Ammon's horn (tissue), 1 donor: ENCODE measurements at regions not wholly inside any gene's neighbourhood (a gene's known extent, or its start where the extent isn't known, plus 50 kb on each side); places are given as distances from the start of the nearest gene placed in this dataset.

ENCODE experiments used
- DNase-seq: peaks from one replicate; pipeline ENCODE4 v3.0.0-alpha.2; 2016; ENCODE audit warnings: low spot score

- DNase-seq = no peak
Observed at GRCh38 chr15:98387866-98388265, 260.5 kb upstream of the IGF1R start.

GRCh38 chr15:98390946-98391530, 257.3 kb upstream of the IGF1R start:
- DNase-seq = no peak

GRCh38 chr15:98391568-98391967, 256.8 kb upstream of the IGF1R start:
- DNase-seq = no peak

GRCh38 chr15:98393471-98393870, 254.9 kb upstream of the IGF1R start:
- DNase-seq = no peak

GRCh38 chr15:98394546-98394945, 253.8 kb upstream of the IGF1R start:
- no peak for DNase-seq

- DNase-seq = no peak
Observed at GRCh38 chr15:98395974-98396610, 252.2 kb upstream of the IGF1R start.

- no peak for DNase-seq
Observed at GRCh38 chr15:98397419-98397818, 250.9 kb upstream of the IGF1R start.

- DNase-seq = no peak
Observed at GRCh38 chr15:98398056-98398455, 250.3 kb upstream of the IGF1R start.

- DNase-seq = no peak
Observed at GRCh38 chr15:98398886-98399285, 249.5 kb upstream of the IGF1R start.

- DNase-seq = no peak
Observed at GRCh38 chr15:98400120-98400519, 248.2 kb upstream of the IGF1R start.

- no peak for DNase-seq
Observed at GRCh38 chr15:98401029-98401428, 247.3 kb upstream of the IGF1R start.

GRCh38 chr15:98402486-98402885, 245.9 kb upstream of the IGF1R start:
- DNase-seq = no peak

GRCh38 chr15:98403169-98403568, 245.2 kb upstream of the IGF1R start:
- DNase-seq = no peak

- no peak for DNase-seq
Observed at GRCh38 chr15:98403569-98403968, 244.8 kb upstream of the IGF1R start.

- no peak for DNase-seq
Observed at GRCh38 chr15:98405013-98405412, 243.3 kb upstream of the IGF1R start.

- DNase-seq = no peak
Observed at GRCh38 chr15:98408231-98408630, 240.1 kb upstream of the IGF1R start.

- no peak for DNase-seq
Observed at GRCh38 chr15:98410328-98410727, 238.0 kb upstream of the IGF1R start.

- no peak for DNase-seq
Observed at GRCh38 chr15:98412852-98413251, 235.5 kb upstream of the IGF1R start.

- no peak for DNase-seq
Observed at GRCh38 chr15:98413933-98414546, 234.3 kb upstream of the IGF1R start.

GRCh38 chr15:98416222-98416855, 232.0 kb upstream of the IGF1R start:
- peak; percentile 14 for DNase-seq

- DNase-seq = no peak
Observed at GRCh38 chr15:98417346-98417745, 231.0 kb upstream of the IGF1R start.

- DNase-seq = no peak
Observed at GRCh38 chr15:98418122-98418521, 230.2 kb upstream of the IGF1R start.

- DNase-seq = no peak
Observed at GRCh38 chr15:98419173-98419780, 229.1 kb upstream of the IGF1R start.
